ENCODE measurements at regions not wholly inside any gene's neighbourhood (a gene's known extent, or its start where the extent isn't known, plus 50 kb on each side); places are given as distances from the start of the nearest gene placed in this dataset.
"Not testable (repeated sequence)": the region's sequence is repeated elsewhere in the genome, so short reads cannot be mapped to it uniquely, and the experiment has no call there.

GRCh38 chr5:33114361-33114760, 326.4 kb upstream of the TARS1 start:
- no peak overlapping the region for H3K27ac ChIP-seq (ENCODE audit: low read length)
- H3K36me3 ChIP-seq (ENCODE audit: control insufficient read depth, low read depth, low read length) = no peaks in the 10 kb centered on the region
- H3K27me3 ChIP-seq (ENCODE audit: control insufficient read depth, insufficient read depth, low read length) = no peaks in the 10 kb centered on the region
- H3K9ac ChIP-seq (ENCODE audit: low read length) = no peak overlapping the region
- no peaks in the 10 kb centered on the region for H3K4me1 ChIP-seq (ENCODE audit: control insufficient read depth, low read depth, low read length)
- H3K4me3 ChIP-seq (ENCODE audit: low read length) = no peak overlapping the region
- no peaks in the 10 kb centered on the region for H3K9me3 ChIP-seq (ENCODE audit: control insufficient read depth, low read depth, low read length)

GRCh38 chr5:33115467-33115866, 325.3 kb upstream of the TARS1 start:
- Histone ChIP-seq H3K27me3 (ENCODE audit: control insufficient read depth, insufficient read depth, low read length) (no peaks in the 10 kb centered on the region), H3K9ac (ENCODE audit: low read length) (no peak overlapping the region), H3K4me3 (ENCODE audit: low read length) (no peak overlapping the region), H3K4me1 (ENCODE audit: control insufficient read depth, low read depth, low read length) (no peaks in the 10 kb centered on the region), H3K27ac (ENCODE audit: low read length) (no peak overlapping the region), H3K36me3 (ENCODE audit: control insufficient read depth, low read depth, low read length) (no peaks in the 10 kb centered on the region), H3K9me3 (ENCODE audit: control insufficient read depth, low read depth, low read length) (no peaks in the 10 kb centered on the region)

GRCh38 chr5:33118761-33119415, 321.9 kb upstream of the TARS1 start:
- no peaks in the 10 kb centered on the region for H3K9me3 ChIP-seq (ENCODE audit: control insufficient read depth, low read depth, low read length)
- H3K27me3 ChIP-seq (ENCODE audit: control insufficient read depth, insufficient read depth, low read length) = no peaks in the 10 kb centered on the region
- no peak overlapping the region for H3K4me3 ChIP-seq (ENCODE audit: low read length)
- no peak overlapping the region for H3K9ac ChIP-seq (ENCODE audit: low read length)
- H3K36me3 ChIP-seq (ENCODE audit: control insufficient read depth, low read depth, low read length) = no peaks in the 10 kb centered on the region
- no peak overlapping the region for H3K27ac ChIP-seq (ENCODE audit: low read length)
- no peaks in the 10 kb centered on the region for H3K4me1 ChIP-seq (ENCODE audit: control insufficient read depth, low read depth, low read length)

GRCh38 chr5:33120671-33121070, 320.1 kb upstream of the TARS1 start:
- Histone ChIP-seq H3K9me3 (ENCODE audit: control insufficient read depth, low read depth, low read length) (no peaks in the 10 kb centered on the region), H3K27ac (ENCODE audit: low read length) (no peak overlapping the region), H3K4me3 (ENCODE audit: low read length) (no peak overlapping the region), H3K9ac (ENCODE audit: low read length) (no peak overlapping the region), H3K4me1 (ENCODE audit: control insufficient read depth, low read depth, low read length) (no peaks in the 10 kb centered on the region), H3K27me3 (ENCODE audit: control insufficient read depth, insufficient read depth, low read length) (no peaks in the 10 kb centered on the region), H3K36me3 (ENCODE audit: control insufficient read depth, low read depth, low read length) (no peaks in the 10 kb centered on the region)

GRCh38 chr5:33129309-33129708, 311.5 kb upstream of the TARS1 start:
- Histone ChIP-seq H3K9ac (ENCODE audit: low read length) (no peak overlapping the region), H3K27me3 (ENCODE audit: control insufficient read depth, insufficient read depth, low read length) (no peaks in the 10 kb centered on the region), H3K27ac (ENCODE audit: low read length) (no peak overlapping the region), H3K4me3 (ENCODE audit: low read length) (no peak overlapping the region), H3K4me1 (ENCODE audit: control insufficient read depth, low read depth, low read length) (no peaks in the 10 kb centered on the region), H3K36me3 (ENCODE audit: control insufficient read depth, low read depth, low read length) (no peaks in the 10 kb centered on the region), H3K9me3 (ENCODE audit: control insufficient read depth, low read depth, low read length) (no peaks in the 10 kb centered on the region)

GRCh38 chr5:33136785-33137184, 304.0 kb upstream of the TARS1 start:
- no peak overlapping the region for H3K4me3 ChIP-seq (ENCODE audit: low read length)
- no peaks in the 10 kb centered on the region for H3K36me3 ChIP-seq (ENCODE audit: control insufficient read depth, low read depth, low read length)
- H3K27me3 ChIP-seq (ENCODE audit: control insufficient read depth, insufficient read depth, low read length) = no peaks in the 10 kb centered on the region
- no peaks in the 10 kb centered on the region for H3K4me1 ChIP-seq (ENCODE audit: control insufficient read depth, low read depth, low read length)
- no peak overlapping the region for H3K9ac ChIP-seq (ENCODE audit: low read length)
- H3K27ac ChIP-seq (ENCODE audit: low read length) = no peak overlapping the region
- H3K9me3 ChIP-seq (ENCODE audit: control insufficient read depth, low read depth, low read length) = peaks cover 6% of the 10 kb centered on the region

- not testable (repeated sequence) for H3K4me3 ChIP-seq (ENCODE audit: low read length); H3K27ac ChIP-seq (ENCODE audit: low read length); H3K27me3 ChIP-seq (ENCODE audit: control insufficient read depth, insufficient read depth, low read length); H3K4me1 ChIP-seq (ENCODE audit: control insufficient read depth, low read depth, low read length); H3K36me3 ChIP-seq (ENCODE audit: control insufficient read depth, low read depth, low read length); H3K9ac ChIP-seq (ENCODE audit: low read length); H3K9me3 ChIP-seq (ENCODE audit: control insufficient read depth, low read depth, low read length)
Observed at GRCh38 chr5:33138145-33138544, 302.6 kb upstream of the TARS1 start.

- Histone ChIP-seq H3K27me3 (ENCODE audit: control insufficient read depth, insufficient read depth, low read length) (no peaks in the 10 kb centered on the region), H3K27ac (ENCODE audit: low read length) (no peak overlapping the region), H3K9ac (ENCODE audit: low read length) (no peak overlapping the region), H3K36me3 (ENCODE audit: control insufficient read depth, low read depth, low read length) (no peaks in the 10 kb centered on the region), H3K4me3 (ENCODE audit: low read length) (no peak overlapping the region), H3K9me3 (ENCODE audit: control insufficient read depth, low read depth, low read length) (no peaks in the 10 kb centered on the region), H3K4me1 (ENCODE audit: control insufficient read depth, low read depth, low read length) (no peaks in the 10 kb centered on the region)
Observed at GRCh38 chr5:33143405-33144123, 297.2 kb upstream of the TARS1 start.

GRCh38 chr5:33146881-33147280, 293.9 kb upstream of the TARS1 start:
- H3K4me1 ChIP-seq (ENCODE audit: control insufficient read depth, low read depth, low read length) = no peaks in the 10 kb centered on the region
- no peaks in the 10 kb centered on the region for H3K27me3 ChIP-seq (ENCODE audit: control insufficient read depth, insufficient read depth, low read length)
- H3K9me3 ChIP-seq (ENCODE audit: control insufficient read depth, low read depth, low read length) = no peaks in the 10 kb centered on the region
- H3K9ac ChIP-seq (ENCODE audit: low read length) = no peak overlapping the region
- H3K36me3 ChIP-seq (ENCODE audit: control insufficient read depth, low read depth, low read length) = no peaks in the 10 kb centered on the region
- no peak overlapping the region for H3K4me3 ChIP-seq (ENCODE audit: low read length)
- no peak overlapping the region for H3K27ac ChIP-seq (ENCODE audit: low read length)

- Histone ChIP-seq H3K27me3 (ENCODE audit: control insufficient read depth, insufficient read depth, low read length) (no peaks in the 10 kb centered on the region), H3K4me1 (ENCODE audit: control insufficient read depth, low read depth, low read length) (no peaks in the 10 kb centered on the region), H3K4me3 (ENCODE audit: low read length) (no peak overlapping the region), H3K9ac (ENCODE audit: low read length) (no peak overlapping the region), H3K27ac (ENCODE audit: low read length) (no peak overlapping the region), H3K9me3 (ENCODE audit: control insufficient read depth, low read depth, low read length) (no peaks in the 10 kb centered on the region), H3K36me3 (ENCODE audit: control insufficient read depth, low read depth, low read length) (no peaks in the 10 kb centered on the region)
Observed at GRCh38 chr5:33148076-33148513, 292.7 kb upstream of the TARS1 start.

GRCh38 chr5:33153372-33153771, 287.4 kb upstream of the TARS1 start:
- no peaks in the 10 kb centered on the region for H3K27me3 ChIP-seq (ENCODE audit: control insufficient read depth, insufficient read depth, low read length)
- no peak overlapping the region for H3K9ac ChIP-seq (ENCODE audit: low read length)
- no peak overlapping the region for H3K4me3 ChIP-seq (ENCODE audit: low read length)

GRCh38 chr5:33153831-33154230, 286.9 kb upstream of the TARS1 start:
- H3K4me1 ChIP-seq (ENCODE audit: control insufficient read depth, low read depth, low read length) = no peaks in the 10 kb centered on the region
- no peak overlapping the region for H3K4me3 ChIP-seq (ENCODE audit: low read length)
- no peaks in the 10 kb centered on the region for H3K9me3 ChIP-seq (ENCODE audit: control insufficient read depth, low read depth, low read length)
- no peak overlapping the region for H3K9ac ChIP-seq (ENCODE audit: low read length)
- no peaks in the 10 kb centered on the region for H3K27me3 ChIP-seq (ENCODE audit: control insufficient read depth, insufficient read depth, low read length)
- no peaks in the 10 kb centered on the region for H3K36me3 ChIP-seq (ENCODE audit: control insufficient read depth, low read depth, low read length)
- H3K27ac ChIP-seq (ENCODE audit: low read length) = no peak overlapping the region

More at GRCh38 chr5:33153372-33153771, 287.4 kb upstream of the TARS1 start:
- Histone ChIP-seq H3K36me3 (ENCODE audit: control insufficient read depth, low read depth, low read length) (no peaks in the 10 kb centered on the region), H3K27ac (ENCODE audit: low read length) (no peak overlapping the region), H3K4me1 (ENCODE audit: control insufficient read depth, low read depth, low read length) (no peaks in the 10 kb centered on the region), H3K9me3 (ENCODE audit: control insufficient read depth, low read depth, low read length) (no peaks in the 10 kb centered on the region)
